ENCODE measurements at regions not wholly inside any gene's neighbourhood (a gene's known extent, or its start where the extent isn't known, plus 50 kb on each side); places are given as distances from the start of the nearest gene placed in this dataset.

DNA sequence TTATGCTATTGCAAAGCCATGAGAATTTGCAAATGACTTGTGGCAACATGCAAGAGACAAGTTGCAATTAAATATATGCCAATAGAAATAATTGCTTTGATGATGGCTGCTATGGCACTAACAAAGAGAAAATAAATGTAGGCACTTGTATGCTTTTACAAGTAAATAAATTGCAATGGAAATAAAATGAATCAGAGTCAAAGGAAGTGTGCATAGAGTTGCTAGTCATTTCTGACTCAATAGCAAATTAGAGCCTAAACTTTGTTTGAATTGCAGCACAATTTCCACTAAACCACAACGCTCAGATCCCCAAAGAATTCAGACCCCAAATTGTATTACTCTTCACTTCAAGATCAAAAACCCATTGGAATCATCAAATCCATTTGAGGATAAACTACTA is 792.1 kb upstream of the ARGLU1 start:
- ATAC-seq (no peak), DNase-seq (ENCODE audit: low spot score) (no peak)
- TF ChIP-seq, protein P1, sequence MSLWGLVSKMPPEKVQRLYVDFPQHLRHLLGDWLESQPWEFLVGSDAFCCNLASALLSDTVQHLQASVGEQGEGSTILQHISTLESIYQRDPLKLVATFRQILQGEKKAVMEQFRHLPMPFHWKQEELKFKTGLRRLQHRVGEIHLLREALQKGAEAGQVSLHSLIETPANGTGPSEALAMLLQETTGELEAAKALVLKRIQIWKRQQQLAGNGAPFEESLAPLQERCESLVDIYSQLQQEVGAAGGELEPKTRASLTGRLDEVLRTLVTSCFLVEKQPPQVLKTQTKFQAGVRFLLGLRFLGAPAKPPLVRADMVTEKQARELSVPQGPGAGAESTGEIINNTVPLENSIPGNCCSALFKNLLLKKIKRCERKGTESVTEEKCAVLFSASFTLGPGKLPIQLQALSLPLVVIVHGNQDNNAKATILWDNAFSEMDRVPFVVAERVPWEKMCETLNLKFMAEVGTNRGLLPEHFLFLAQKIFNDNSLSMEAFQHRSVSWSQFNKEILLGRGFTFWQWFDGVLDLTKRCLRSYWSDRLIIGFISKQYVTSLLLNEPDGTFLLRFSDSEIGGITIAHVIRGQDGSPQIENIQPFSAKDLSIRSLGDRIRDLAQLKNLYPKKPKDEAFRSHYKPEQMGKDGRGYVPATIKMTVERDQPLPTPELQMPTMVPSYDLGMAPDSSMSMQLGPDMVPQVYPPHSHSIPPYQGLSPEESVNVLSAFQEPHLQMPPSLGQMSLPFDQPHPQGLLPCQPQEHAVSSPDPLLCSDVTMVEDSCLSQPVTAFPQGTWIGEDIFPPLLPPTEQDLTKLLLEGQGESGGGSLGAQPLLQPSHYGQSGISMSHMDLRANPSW (CRISPR knock-in tag; conservative IDR thresholded peaks at IDR 0.05; ENCODE audit: low read depth) = no peak
- TF ChIP-seq, protein P2, sequence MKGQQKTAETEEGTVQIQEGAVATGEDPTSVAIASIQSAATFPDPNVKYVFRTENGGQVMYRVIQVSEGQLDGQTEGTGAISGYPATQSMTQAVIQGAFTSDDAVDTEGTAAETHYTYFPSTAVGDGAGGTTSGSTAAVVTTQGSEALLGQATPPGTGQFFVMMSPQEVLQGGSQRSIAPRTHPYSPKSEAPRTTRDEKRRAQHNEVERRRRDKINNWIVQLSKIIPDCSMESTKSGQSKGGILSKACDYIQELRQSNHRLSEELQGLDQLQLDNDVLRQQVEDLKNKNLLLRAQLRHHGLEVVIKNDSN (CRISPR knock-in tag; IDR thresholded peaks at IDR 0.05) = no peak
- TF ChIP-seq ZNF138 (CRISPR knock-in tag; conservative IDR thresholded peaks at IDR 0.05) = no peak
- no peak for TF ChIP-seq JUN (CRISPR knock-in tag; IDR thresholded peaks at IDR 0.05)
- no peak for TF ChIP-seq ATF1 (CRISPR knock-in tag; IDR thresholded peaks at IDR 0.05)
- TF ChIP-seq, protein P3, sequence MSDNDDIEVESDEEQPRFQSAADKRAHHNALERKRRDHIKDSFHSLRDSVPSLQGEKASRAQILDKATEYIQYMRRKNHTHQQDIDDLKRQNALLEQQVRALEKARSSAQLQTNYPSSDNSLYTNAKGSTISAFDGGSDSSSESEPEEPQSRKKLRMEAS (CRISPR knock-in tag; IDR thresholded peaks at IDR 0.05) = no peak
- no peak for TF ChIP-seq ZBTB21 (CRISPR knock-in tag; IDR thresholded peaks at IDR 0.05; ENCODE audit: borderline replicate concordance)
- TF ChIP-seq ZNF396 (CRISPR knock-in tag; IDR thresholded peaks at IDR 0.05; ENCODE audit: borderline replicate concordance) = no peak
- TF ChIP-seq NFE2L1 (CRISPR knock-in tag; IDR thresholded peaks at IDR 0.05) = no peak
- no peak for TF ChIP-seq GABPB1 (CRISPR knock-in tag; IDR thresholded peaks at IDR 0.05)
- TF ChIP-seq, protein P4, sequence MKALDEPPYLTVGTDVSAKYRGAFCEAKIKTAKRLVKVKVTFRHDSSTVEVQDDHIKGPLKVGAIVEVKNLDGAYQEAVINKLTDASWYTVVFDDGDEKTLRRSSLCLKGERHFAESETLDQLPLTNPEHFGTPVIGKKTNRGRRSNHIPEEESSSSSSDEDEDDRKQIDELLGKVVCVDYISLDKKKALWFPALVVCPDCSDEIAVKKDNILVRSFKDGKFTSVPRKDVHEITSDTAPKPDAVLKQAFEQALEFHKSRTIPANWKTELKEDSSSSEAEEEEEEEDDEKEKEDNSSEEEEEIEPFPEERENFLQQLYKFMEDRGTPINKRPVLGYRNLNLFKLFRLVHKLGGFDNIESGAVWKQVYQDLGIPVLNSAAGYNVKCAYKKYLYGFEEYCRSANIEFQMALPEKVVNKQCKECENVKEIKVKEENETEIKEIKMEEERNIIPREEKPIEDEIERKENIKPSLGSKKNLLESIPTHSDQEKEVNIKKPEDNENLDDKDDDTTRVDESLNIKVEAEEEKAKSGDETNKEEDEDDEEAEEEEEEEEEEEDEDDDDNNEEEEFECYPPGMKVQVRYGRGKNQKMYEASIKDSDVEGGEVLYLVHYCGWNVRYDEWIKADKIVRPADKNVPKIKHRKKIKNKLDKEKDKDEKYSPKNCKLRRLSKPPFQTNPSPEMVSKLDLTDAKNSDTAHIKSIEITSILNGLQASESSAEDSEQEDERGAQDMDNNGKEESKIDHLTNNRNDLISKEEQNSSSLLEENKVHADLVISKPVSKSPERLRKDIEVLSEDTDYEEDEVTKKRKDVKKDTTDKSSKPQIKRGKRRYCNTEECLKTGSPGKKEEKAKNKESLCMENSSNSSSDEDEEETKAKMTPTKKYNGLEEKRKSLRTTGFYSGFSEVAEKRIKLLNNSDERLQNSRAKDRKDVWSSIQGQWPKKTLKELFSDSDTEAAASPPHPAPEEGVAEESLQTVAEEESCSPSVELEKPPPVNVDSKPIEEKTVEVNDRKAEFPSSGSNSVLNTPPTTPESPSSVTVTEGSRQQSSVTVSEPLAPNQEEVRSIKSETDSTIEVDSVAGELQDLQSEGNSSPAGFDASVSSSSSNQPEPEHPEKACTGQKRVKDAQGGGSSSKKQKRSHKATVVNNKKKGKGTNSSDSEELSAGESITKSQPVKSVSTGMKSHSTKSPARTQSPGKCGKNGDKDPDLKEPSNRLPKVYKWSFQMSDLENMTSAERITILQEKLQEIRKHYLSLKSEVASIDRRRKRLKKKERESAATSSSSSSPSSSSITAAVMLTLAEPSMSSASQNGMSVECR (CRISPR knock-in tag; IDR thresholded peaks at IDR 0.05; ENCODE audit: borderline replicate concordance) = no peak
- peaks cover 1% of the 10 kb centered on the region for H3K4me1 Mint-ChIP-seq
- no peaks in the 10 kb centered on the region; the same call in 1 of the 2 replicates for H3K9me3 Mint-ChIP-seq
- no peak overlapping the region for H3K4me3 Mint-ChIP-seq
- H3K27me3 Mint-ChIP-seq (ENCODE audit: low read depth) = no peaks in the 10 kb centered on the region
- H3K27ac Mint-ChIP-seq = no peak overlapping the region
- ChIA-PET POLR2A (no interaction called here), CTCF (no interaction called here)
- H3K36me3 Mint-ChIP-seq = no peaks in the 10 kb centered on the region

DNA sequence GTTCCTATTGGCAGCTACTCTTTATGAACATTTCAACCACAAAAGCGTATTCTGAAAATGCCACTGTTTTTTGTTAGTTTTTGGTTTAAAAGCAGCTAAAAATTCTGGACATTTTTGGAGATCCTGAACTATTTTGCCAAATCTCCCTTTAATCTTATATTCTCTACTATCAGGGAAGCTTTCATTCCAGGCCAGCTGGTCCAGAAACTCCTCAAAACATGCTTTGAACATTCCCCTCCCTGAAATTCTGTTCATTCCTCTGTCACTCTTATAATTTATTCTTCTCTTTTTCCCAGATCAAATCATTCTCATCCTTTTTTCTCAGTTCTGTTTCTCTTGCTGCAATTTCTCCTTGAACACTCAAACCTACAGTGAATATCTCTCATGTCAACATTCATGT is 790.9 kb upstream of the ARGLU1 start:
- Mint-ChIP-seq H3K4me1 (peaks cover 4% of the 10 kb centered on the region), H3K9me3 (peaks cover 4% of the 10 kb centered on the region), H3K27me3 (ENCODE audit: low read depth) (no peaks in the 10 kb centered on the region), H3K4me3 (no peak overlapping the region), H3K27ac (no peak overlapping the region; the same call in 1 of the 2 replicates), H3K36me3 (no peaks in the 10 kb centered on the region)
- ATAC-seq (no peak), DNase-seq (ENCODE audit: low spot score) (no peak)
- POLR2A ChIA-PET = no interaction called here
- CTCF ChIA-PET = no interaction called here
- TF ChIP-seq, protein P5, sequence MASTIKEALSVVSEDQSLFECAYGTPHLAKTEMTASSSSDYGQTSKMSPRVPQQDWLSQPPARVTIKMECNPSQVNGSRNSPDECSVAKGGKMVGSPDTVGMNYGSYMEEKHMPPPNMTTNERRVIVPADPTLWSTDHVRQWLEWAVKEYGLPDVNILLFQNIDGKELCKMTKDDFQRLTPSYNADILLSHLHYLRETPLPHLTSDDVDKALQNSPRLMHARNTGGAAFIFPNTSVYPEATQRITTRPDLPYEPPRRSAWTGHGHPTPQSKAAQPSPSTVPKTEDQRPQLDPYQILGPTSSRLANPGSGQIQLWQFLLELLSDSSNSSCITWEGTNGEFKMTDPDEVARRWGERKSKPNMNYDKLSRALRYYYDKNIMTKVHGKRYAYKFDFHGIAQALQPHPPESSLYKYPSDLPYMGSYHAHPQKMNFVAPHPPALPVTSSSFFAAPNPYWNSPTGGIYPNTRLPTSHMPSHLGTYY (CRISPR knock-in tag; IDR thresholded peaks at IDR 0.05) = no peak
- TF ChIP-seq, protein P6, sequence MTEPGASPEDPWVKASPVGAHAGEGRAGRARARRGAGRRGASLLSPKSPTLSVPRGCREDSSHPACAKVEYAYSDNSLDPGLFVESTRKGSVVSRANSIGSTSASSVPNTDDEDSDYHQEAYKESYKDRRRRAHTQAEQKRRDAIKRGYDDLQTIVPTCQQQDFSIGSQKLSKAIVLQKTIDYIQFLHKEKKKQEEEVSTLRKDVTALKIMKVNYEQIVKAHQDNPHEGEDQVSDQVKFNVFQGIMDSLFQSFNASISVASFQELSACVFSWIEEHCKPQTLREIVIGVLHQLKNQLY (CRISPR knock-in tag; IDR thresholded peaks at IDR 0.05) = no peak
- TF ChIP-seq, protein P7, sequence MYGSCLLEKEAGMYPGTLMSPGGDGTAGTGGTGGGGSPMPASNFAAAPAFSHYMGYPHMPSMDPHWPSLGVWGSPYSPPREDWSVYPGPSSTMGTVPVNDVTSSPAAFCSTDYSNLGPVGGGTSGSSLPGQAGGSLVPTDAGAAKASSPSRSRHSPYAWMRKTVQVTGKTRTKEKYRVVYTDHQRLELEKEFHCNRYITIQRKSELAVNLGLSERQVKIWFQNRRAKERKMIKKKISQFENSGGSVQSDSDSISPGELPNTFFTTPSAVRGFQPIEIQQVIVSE (CRISPR knock-in tag; IDR thresholded peaks at IDR 0.05; ENCODE audit: borderline replicate concordance) = no peak
- TF ChIP-seq FOXK1 (CRISPR knock-in tag; IDR thresholded peaks at IDR 0.05) (no peak), TEAD4 (CRISPR knock-in tag; IDR thresholded peaks at IDR 0.05) (no peak), RORB (CRISPR knock-in tag; IDR thresholded peaks at IDR 0.05) (no peak)
- TF ChIP-seq, protein P8, sequence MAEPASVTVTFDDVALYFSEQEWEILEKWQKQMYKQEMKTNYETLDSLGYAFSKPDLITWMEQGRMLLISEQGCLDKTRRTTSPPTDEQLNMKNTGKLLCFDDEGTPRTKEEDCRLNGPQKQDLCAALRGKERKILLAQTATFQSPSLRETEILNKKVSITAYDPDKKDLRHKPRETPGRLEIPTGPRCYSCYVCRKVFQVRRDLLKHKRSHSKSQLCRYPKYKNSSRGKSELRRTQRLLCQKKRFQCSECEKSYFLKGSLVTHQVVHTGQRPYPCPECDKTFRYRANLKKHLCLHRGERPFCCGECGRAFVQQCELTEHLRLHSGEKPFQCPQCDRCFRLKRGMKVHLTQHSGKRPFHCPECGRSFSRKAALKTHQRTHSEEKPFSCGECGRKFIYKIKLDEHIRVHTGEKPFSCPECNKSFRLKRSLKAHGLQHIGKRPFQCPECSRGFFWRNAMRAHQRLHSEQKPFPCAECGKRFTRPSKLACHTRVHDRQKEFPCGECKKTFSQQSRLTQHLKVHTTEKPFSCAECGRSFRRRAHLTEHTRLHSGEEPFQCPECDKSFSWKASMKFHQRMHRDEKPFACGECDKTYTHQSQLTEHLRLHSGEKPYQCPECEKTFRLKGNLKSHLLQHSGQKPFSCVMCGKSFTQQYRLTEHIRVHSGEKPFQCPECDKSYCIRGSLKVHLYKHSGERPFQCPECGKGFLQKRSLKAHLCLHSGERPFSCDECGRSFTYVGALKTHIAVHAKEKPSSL (CRISPR knock-in tag; conservative IDR thresholded peaks at IDR 0.05) = no peak
- TF ChIP-seq, protein P9, sequence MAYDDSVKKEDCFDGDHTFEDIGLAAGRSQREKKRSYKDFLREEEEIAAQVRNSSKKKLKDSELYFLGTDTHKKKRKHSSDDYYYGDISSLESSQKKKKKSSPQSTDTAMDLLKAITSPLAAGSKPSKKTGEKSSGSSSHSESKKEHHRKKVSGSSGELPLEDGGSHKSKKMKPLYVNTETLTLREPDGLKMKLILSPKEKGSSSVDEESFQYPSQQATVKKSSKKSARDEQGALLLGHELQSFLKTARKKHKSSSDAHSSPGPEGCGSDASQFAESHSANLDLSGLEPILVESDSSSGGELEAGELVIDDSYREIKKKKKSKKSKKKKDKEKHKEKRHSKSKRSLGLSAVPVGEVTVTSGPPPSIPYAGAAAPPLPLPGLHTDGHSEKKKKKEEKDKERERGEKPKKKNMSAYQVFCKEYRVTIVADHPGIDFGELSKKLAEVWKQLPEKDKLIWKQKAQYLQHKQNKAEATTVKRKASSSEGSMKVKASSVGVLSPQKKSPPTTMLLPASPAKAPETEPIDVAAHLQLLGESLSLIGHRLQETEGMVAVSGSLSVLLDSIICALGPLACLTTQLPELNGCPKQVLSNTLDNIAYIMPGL (CRISPR knock-in tag; IDR thresholded peaks at IDR 0.05) = no peak
